GM10266 (cell line): ENCODE measurements at regions not wholly inside any gene's neighbourhood (a gene's known extent, or its start where the extent isn't known, plus 50 kb on each side); places are given as distances from the start of the nearest gene placed in this dataset.
"Not testable (repeated sequence)": the region's sequence is repeated elsewhere in the genome, so short reads cannot be mapped to it uniquely, and the experiment has no call there.

Experiments used
- DNase-seq: peaks from one replicate; pipeline ENCODE4 v3.0.0; 2012; ENCODE audit errors: extremely low spot score
- TF ChIP-seq, protein P1 (sequence below): IDR thresholded peaks from 2 replicates; pipeline ENCODE4 v1.5.1; 2012; ENCODE audit warnings: mild to moderate bottlenecking, low read depth; ENCODE audit not compliant: control insufficient read depth, insufficient read depth; ENCODE audit errors: missing control alignments

DNA sequence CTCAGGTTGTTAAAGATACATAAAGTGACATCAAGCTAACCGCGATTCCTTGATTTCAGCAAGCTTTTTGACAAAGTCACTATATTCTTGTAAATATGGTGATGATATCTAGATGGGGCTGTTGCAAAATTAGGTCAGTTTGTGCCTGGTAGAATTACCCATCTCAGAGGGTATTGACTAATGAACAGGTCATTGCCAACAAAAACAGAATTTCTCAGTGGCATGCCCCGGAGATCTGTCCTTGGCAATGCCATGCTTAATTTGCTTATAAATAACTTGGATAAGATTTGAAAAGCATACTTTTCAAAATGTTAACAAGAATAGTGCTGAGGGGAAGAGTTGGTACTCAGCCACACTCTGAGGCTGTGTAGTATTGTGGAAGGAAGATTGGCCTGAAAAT, 783.3 kb upstream of the SEMA6A start:
- TF ChIP-seq, protein P1, sequence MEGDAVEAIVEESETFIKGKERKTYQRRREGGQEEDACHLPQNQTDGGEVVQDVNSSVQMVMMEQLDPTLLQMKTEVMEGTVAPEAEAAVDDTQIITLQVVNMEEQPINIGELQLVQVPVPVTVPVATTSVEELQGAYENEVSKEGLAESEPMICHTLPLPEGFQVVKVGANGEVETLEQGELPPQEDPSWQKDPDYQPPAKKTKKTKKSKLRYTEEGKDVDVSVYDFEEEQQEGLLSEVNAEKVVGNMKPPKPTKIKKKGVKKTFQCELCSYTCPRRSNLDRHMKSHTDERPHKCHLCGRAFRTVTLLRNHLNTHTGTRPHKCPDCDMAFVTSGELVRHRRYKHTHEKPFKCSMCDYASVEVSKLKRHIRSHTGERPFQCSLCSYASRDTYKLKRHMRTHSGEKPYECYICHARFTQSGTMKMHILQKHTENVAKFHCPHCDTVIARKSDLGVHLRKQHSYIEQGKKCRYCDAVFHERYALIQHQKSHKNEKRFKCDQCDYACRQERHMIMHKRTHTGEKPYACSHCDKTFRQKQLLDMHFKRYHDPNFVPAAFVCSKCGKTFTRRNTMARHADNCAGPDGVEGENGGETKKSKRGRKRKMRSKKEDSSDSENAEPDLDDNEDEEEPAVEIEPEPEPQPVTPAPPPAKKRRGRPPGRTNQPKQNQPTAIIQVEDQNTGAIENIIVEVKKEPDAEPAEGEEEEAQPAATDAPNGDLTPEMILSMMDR = no peak
- no peak for DNase-seq

DNA sequence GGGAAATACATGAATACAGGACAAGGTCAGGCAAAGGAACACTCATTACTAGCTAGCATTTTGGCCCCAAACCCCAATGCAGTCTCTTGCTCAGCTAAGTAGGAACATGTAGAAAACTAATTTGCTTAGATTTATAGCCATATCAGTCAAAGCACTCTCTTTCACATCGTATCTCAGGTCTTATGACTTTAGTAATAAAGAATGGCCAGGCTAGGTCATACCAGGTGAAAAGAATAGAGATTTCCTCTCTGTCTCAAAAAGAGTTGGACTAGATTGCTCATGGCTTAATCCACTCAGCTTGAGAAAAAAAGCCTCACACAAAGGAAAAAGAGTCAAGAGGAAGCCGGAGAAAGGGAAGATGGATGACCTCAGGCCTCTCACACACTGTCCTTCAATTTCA, 772.7 kb upstream of the SEMA6A start:
- TF ChIP-seq, protein P1 = no peak
- DNase-seq = no peak

DNA sequence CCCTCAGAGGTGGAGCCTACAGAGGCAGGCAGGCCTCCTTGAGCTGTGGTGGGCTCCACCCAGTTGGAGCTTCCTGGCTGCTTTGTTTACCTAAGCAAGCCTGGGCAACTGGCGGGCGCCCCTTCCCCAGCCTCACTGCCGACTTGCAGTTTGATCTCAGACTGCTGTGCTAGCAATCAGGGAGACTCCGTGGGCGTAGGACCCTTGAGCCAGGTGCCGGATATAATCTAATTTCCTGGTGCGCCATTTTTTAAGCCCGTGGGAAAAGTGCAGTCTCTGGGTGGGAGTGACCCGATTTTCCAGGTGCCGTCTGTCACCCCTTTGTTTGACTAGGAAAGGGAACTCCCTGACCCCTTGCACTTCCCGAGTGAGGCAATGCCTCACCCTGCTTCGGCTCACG, 769.1 kb upstream of the SEMA6A start:
- DNase-seq = not testable (repeated sequence)

DNA sequence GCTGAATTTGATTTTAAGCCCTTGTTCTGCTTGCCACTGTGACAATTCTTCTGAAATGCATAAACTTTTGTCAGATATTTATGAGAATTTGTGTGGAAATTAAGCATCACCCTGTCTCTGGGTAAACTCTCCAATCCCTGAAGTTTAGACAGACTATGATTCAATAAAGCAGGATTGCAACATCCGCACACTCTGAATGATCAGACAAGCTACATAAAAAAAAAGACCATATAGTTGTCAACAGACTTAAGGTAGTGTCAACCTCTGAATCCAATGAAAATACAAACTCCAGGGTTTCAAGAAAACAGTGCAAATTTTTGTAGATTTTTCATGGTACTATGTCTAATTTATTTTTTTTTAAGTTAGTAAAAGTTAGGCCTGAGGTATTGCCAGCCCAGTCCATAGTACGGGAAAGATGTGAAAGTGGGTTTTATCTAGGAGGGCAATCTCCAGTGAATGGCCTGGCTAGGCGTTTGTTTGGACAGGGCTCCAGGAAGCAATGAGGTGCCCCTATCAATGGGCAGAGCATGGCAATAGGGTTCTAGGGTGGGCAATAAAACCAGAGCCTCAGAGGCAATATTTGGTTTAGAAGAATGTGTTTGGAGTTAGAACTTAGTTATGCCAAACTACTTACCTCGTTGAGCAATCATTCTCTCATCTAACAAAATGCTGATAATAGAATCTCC, 762.6 kb upstream of the SEMA6A start:
- TF ChIP-seq, protein P1 = no peak
- no peak for DNase-seq

DNA sequence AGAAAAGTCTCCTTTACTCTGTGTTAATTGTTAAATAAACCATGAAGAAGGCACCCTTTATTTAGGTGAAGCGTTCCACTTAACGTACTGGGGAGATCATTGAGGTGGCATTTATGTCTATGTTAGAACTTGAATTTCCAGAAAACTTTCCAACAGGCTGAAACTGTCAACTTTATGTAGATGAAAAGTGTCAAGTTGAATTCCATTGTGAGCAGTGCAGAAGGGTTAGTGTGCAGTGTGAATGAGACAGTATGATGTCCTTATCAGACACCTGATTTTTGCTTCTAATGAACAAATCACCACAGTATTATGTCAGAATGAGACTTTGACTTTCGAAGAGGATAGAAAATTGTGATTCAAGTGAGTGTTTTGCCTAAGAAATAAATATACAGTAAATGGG, 761.6 kb upstream of the SEMA6A start:
- TF ChIP-seq, protein P1 = no peak
- no peak for DNase-seq

DNA sequence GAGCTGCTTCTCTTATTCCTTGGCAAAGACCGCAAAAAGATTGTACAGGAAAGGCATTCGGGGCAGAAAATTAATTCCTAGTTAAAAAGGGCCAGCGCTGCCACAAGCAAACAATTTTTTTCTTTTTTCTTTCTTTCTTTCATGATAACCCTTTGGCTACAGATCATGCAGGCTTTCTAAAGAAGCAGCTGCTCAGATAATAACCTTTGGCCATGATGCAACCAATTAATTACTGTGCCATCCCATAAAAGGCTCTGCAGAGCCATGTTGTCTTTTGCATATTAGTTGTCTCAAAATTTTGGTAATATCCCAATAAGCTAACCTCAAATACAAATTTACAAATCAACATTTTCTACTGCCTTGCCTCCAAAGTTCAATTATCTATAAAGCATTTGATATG, 758.4 kb upstream of the SEMA6A start:
- TF ChIP-seq, protein P1 = no peak
- no peak for DNase-seq

DNA sequence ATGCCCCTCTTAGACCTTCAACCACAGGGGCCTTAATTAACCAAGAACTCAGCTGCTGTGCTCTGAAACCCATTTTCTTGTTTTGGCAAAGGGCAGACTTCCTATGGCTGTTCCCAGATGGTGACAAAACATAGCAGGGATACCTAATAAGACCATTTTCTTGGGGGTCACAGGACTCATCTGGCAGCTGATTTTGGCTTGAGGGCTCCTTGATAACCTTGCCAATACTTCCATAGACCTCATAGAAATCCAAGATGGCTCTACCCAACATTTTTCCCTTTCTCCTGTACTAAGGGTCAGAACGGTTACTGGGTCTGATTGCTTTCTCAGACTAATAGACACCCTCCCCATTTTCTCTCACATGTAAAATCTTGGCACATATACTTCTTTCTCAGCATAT, 757.7 kb upstream of the SEMA6A start:
- TF ChIP-seq, protein P1 = no peak
- no peak for DNase-seq

DNA sequence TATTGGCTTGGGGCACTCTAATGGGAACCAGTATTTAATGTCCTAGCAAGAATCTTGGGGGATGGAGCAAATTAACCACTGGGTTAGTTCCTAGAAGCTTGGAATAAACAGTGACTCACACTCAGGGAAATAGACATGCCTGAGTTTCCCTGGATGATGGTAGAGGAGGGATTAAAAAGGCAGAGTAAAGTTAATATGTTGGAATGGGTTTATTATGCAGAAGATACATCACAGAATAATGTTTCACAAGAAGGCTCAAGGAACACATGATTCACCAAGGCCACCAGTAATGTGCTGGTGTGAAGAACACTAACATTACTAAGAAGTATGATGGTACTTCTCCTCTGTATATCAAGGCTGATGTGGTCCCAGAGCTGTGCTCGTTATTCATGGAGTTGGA, 752.9 kb upstream of the SEMA6A start:
- no peak for DNase-seq
- TF ChIP-seq, protein P1 = no peak
